ENCODE measurements at regions not wholly inside any gene's neighbourhood (a gene's known extent, or its start where the extent isn't known, plus 50 kb on each side); places are given as distances from the start of the nearest gene placed in this dataset.

DNA sequence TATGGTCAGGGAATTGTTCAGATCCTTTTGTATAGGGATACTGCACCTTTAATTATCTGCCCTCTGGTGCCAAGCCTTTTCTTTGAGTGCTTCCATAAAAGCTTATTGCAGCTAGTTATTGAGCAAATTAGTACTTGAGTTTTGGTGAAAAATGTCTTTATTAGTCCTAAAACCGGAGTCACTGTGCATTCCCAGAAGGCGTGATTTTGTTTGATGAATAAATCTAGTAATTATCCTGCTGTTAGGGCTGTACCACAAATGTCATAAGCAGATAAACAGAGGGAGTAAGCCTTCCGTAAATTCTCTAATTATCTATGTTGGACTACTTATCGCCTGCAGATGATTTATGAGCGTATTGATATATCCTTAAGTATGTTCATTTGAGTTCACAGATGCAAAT, 620.7 kb upstream of the ARRDC3 start:
- no peak for DNase-seq
- TF ChIP-seq POLR2A (IDR thresholded peaks at IDR 0.05; ENCODE audit: low read length) (no peak), GATA1 (IDR thresholded peaks at IDR 0.05; ENCODE audit: low read depth, low read length) (no peak)

DNA sequence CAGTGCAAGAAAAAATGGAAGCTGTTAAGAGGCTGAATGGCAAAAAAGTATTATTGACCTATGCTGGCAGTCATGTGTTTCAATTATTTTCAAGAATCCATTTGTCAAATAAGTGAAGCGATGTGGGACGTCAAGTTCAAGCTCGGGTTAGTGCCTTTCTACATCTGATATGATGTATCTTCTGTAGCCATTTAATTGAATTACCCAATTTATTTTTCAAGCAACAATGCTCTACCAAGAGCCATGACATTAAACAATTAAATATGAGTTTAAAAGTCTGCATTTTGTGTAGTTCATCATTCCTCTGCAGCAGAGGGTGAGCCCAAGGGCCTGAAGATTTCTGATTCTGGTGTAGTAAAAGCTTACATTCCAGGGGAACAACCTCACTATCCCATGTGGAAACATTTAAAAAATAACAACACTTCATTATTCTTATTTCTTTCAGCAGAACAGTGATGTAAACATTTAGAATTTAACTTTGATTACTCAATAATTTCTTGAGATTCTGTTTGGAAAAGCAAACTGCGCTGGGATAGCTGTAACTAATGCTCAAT, 619.7 kb upstream of the ARRDC3 start:
- TF ChIP-seq GATA1 (IDR thresholded peaks at IDR 0.05; ENCODE audit: low read depth, low read length): no peak
- TF ChIP-seq POLR2A (IDR thresholded peaks at IDR 0.05; ENCODE audit: low read length): no peak
- DNase-seq: no peak

DNA sequence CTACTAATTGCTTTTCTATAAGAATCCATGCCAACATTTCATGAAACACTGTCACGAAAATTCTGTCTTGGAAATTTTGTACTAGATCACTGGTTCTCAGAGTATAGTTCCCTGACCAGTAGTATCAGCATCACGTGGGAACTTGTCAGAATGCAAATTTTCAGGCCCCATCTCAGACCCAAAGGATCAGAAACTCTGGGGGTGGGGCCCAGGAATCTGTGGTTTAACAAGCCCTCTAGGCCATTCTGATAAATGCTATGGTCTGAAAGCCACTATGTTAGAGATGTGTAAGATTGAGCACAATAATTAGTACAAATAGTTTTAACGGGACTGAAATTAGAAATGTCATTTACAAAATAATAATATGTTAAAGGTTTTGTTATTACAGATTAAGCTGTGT, 615.7 kb upstream of the ARRDC3 start:
- no peak for DNase-seq
- TF ChIP-seq GATA1 (IDR thresholded peaks at IDR 0.05; ENCODE audit: low read depth, low read length): no peak

DNA sequence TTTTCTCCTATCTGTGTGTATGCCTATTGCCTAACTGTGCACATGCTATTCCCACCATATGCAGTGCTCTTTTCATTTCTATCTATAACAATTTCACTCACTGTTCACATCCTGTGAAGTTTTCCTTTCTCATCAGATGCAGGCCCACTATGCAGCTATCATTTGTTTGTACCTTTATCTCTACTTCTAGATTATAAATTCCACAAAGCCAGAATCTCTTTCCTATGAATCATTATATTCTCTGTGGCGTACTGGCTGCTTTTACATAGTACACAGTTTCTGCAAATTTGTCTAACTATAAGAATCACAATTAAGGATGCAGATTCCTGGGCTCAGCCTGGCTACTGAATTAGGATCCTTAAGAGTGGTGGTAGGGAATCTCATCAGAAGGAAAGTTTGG, 600.8 kb upstream of the ARRDC3 start:
- TF ChIP-seq POLR2A (IDR thresholded peaks at IDR 0.05; ENCODE audit: low read length) (no peak), GATA1 (IDR thresholded peaks at IDR 0.05; ENCODE audit: low read depth, low read length) (no peak)
- DNase-seq: no peak

DNA sequence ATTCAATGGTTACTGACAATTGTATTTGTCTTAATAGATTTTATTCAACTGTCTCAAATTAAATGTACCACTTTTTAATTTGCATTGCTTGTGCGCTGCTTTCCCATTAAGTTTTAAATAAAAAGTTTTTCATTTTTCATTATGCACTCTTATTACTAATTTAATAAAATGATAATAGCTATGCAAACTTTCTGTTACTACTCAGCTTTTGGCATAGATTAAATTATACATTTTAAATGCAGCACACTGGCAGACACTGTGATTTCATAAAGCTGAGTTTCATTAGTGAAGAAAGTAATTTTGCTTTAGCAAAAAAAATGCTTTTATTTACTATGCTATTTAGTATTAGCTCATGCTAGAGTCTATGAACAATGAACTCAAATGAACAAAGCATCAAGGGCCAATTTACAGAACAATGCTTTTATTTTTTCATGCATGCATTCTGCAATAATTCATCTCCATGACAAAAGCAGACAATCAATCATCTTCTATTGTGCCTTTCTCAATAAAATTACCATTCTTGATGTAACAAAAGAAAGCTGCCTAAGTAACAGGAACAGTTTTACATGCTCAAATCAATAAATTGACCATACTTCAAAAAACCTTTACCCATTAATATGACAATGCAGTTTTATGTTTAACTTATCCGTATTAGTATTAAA, 595.2 kb upstream of the ARRDC3 start:
- no peak for DNase-seq
- TF ChIP-seq GATA1 (IDR thresholded peaks at IDR 0.05; ENCODE audit: low read depth, low read length): no peak

DNA sequence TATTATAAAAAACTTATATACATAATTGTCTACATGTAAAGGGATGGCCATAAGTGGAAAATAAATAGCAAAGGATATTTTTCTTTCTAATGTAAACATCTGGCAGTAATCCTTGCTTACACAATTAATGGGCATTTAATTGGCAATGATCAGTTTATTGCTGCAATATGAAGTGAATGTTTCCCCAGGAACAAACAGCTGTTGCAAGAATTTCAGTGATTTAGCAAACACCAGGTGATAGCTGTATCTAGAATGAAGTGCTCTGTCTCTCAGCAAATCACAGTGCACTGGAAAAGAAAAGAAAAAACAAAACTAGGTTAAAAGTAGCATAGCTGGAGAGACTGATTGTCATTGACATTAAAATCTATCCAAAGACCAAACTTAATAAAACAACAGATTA, 594.5 kb upstream of the ARRDC3 start:
- DNase-seq: no peak

DNA sequence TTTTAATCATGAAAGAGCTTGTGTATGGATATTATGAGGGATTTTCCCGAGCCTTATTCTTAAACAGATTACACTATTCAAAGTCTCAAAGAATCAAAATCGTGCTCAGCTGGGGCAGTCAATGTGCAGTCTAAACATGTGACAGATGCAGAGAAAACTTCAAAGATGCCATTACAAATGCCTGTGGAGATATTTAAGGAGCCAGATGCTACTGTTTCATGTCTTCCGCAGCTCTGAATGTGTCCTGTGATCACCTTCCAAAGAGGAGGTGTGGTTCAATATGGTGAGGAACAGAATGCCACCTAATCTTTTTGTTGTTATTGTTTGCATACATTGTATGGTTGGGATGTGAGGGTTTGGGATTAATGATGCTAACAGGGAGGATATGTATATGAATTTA, 593.3 kb upstream of the ARRDC3 start:
- TF ChIP-seq POLR2A (IDR thresholded peaks at IDR 0.05; ENCODE audit: low read length) (no peak), GATA1 (IDR thresholded peaks at IDR 0.05; ENCODE audit: low read depth, low read length) (no peak)
- no peak for DNase-seq

More for the DNA sequence above, 594.5 kb upstream of the ARRDC3 start:
- TF ChIP-seq POLR2A (IDR thresholded peaks at IDR 0.05; ENCODE audit: low read length) (no peak), GATA1 (IDR thresholded peaks at IDR 0.05; ENCODE audit: low read depth, low read length) (no peak)

DNA sequence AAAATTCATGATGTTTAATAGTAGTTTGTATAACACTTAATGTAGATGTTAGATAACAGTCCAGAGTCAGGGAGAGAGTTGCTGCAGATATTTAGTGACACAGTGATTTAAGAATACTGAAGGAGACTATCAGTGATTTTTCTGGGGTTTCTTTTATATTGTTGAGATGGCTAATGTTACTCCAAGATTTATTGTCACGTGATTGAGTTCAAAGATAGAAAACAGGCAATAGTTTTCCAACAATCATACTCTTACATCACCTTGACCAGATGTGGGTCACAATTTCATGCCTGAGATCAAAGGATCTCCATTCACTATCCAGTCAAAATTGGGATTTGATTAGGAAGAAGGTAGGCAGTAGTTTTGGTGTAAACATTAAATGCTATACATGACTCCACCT, 580.0 kb upstream of the ARRDC3 start:
- TF ChIP-seq GATA1 (IDR thresholded peaks at IDR 0.05; ENCODE audit: low read depth, low read length): no peak
- TF ChIP-seq POLR2A (IDR thresholded peaks at IDR 0.05; ENCODE audit: low read length): no peak
- DNase-seq: no peak

DNA sequence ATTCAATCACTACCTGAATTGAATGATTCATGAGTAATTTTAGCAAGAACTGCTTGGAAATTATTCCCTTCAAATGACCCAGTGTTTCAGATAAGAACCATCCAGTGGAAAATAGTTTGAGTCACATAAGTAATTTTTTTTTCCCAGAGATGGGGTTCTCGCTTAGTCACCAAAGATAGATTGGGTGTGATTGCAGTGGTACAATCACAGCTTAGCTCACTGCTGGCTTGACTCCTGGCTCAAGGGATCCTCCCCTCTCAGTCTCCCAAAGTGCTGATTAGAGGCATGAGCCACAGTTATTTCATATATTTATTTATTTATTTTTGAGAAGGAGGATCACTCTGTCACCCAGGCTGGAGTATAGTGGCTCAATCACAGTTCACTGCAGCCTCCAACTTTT, 574.5 kb upstream of the ARRDC3 start:
- DNase-seq: no peak
- TF ChIP-seq POLR2A (IDR thresholded peaks at IDR 0.05; ENCODE audit: low read length) (no peak), GATA1 (IDR thresholded peaks at IDR 0.05; ENCODE audit: low read depth, low read length) (no peak)

DNA sequence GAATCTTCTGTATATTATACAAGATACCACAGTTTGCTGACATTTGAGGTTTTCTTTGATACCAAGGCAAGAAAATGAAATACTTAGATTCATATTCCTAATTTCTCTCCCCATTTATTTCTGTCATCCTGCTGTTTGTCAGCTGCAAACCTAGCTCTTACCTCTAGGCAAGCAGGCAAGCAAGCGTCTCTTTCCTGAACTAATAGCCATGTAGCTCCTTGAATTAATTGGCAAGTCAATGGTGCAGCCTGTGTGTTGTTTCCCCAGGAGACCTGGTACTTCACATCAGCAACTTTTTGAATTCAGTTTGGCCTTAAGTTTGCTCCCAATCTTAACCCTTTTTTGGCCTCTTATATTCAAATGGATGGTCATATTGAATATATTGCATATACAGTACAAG, 573.6 kb upstream of the ARRDC3 start:
- TF ChIP-seq GATA1 (IDR thresholded peaks at IDR 0.05; ENCODE audit: low read depth, low read length) (no peak), POLR2A (IDR thresholded peaks at IDR 0.05; ENCODE audit: low read length) (no peak)

DNA sequence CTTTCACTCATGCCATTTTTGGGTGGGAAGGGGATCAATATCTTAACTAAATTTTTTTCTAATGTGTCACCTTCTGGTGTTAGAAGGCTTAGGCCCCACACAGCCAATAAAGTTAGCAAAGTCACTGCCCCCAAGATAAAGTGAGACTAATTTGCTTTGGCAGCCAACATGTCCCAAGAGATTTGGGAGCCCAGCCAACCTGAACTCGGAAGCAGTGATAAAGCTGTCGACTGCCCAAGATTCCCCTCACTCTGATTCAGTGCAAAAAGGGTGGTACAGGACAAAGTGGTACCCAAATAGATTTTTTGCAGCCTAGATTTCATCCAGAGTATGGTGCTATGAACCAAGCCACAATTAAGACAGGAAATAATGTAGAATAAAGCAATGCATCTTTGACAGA, 572.5 kb upstream of the ARRDC3 start:
- DNase-seq: no peak
- TF ChIP-seq POLR2A (IDR thresholded peaks at IDR 0.05; ENCODE audit: low read length) (no peak), GATA1 (IDR thresholded peaks at IDR 0.05; ENCODE audit: low read depth, low read length) (no peak)

More for the DNA sequence above, 573.6 kb upstream of the ARRDC3 start:
- no peak for DNase-seq

DNA sequence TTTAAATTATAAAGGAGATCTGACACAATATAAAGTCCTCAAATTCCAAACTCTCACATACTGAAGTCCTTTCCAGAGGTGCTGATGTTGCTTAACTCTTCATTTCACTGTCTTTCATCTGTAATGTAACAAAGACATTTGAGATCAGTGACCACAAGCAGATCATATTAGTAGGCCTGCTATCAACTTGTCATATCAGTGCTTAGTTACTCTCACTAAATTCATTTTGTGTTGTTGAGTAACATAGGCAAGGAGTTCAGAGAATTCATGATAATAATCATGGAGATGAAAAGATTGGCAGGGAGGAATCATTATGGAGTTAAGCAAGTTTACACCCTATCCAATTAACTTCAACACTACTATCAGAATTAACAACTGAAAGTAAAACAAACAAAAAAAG, 571.0 kb upstream of the ARRDC3 start:
- TF ChIP-seq POLR2A (IDR thresholded peaks at IDR 0.05; ENCODE audit: low read length) (no peak), GATA1 (IDR thresholded peaks at IDR 0.05; ENCODE audit: low read depth, low read length) (no peak)

DNA sequence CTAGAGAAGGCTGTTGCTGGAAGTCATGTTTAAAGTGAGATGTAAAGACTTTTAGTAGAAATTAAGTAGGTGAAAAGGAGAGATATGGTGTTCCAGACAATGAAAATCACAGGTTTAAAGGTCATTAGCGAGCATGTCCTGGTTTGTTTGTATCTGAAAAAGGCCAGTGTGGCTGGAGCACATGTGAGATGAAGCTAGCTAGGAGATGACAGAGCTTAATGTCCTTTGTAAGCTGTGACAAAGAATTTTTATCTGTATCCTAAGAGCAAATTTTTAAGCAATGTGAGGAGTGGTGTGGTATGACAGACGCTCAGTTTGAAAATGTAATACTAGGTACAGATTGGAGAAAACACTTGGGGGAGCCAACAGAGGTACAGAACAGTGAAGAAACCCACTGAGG, 567.2 kb upstream of the ARRDC3 start:
- DNase-seq: no peak
- TF ChIP-seq POLR2A (IDR thresholded peaks at IDR 0.05; ENCODE audit: low read length) (no peak), GATA1 (IDR thresholded peaks at IDR 0.05; ENCODE audit: low read depth, low read length) (no peak)

More for the DNA sequence above, 571.0 kb upstream of the ARRDC3 start:
- no peak for DNase-seq

DNA sequence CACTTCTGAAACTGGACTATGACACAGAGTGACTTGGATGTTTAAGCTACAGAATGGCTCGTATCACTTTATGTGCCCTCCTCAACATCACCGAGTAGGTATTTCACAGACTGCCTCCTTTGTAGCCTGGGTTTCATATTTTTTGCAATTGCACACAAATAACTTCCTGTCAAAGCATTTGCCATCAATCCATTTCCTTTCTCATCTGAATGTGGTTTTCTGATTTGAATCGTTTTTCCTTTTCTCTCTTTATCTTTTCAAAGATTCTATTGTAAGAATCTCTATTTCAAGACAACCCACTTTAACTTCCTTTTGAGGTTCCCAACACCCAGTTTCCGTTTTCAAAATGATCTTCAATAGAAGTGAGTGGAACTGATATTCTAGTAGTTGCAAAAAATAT, 563.8 kb upstream of the ARRDC3 start:
- no peak for DNase-seq

DNA sequence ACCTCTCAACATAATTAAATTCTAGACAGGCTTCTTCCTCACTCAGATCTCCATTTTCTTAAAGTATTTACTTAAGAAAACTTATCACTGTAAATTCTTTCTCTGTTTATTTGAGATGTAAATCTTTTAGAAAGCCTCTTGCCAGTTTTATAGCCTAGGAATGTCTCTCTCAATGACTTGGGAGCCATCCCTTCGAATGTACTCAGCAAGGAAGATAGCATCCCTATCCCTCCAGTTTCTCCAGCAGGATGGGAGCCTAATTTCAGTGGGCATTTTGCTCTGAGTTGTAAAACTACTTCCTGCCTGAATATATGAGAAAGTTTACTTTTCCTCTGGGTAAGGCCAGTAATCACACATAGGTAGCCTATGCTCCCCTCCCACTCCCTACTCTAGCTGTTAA, 558.5 kb upstream of the ARRDC3 start:
- TF ChIP-seq GATA1 (IDR thresholded peaks at IDR 0.05; ENCODE audit: low read depth, low read length) (no peak), POLR2A (IDR thresholded peaks at IDR 0.05; ENCODE audit: low read length) (no peak)
- no peak for DNase-seq

More for the DNA sequence above, 563.8 kb upstream of the ARRDC3 start:
- no peak for TF ChIP-seq GATA1 (IDR thresholded peaks at IDR 0.05; ENCODE audit: low read depth, low read length)
- TF ChIP-seq POLR2A (IDR thresholded peaks at IDR 0.05; ENCODE audit: low read length): no peak
